Endothelial cell of umbilical vein (primary cell): ENCODE measurements at regions not wholly inside any gene's neighbourhood (a gene's known extent, or its start where the extent isn't known, plus 50 kb on each side); places are given as distances from the start of the nearest gene placed in this dataset.

Source experiments
- BruUV-seq: library from RNA; stranded (reverse); fragments of 400-500 nt; replicated peaks from 2 replicates; lab custom pipeline; 2021; lab: Mats Ljungman, UMichigan
- CTCF ChIA-PET: fragments of 300-600, 350-600 bp; sonication (Branson Sonifier 250); formaldehyde crosslinking; loops from one replicate; lab custom pipeline; 2021; ENCODE audit warnings: antibody characterized with exemption, inconsistent platforms; lab: Charles Lee
- POLR2A ChIA-PET: fragments of 300-600, 350-600 bp; sonication (Branson Sonifier 250); formaldehyde crosslinking; loops from one replicate; lab custom pipeline; 2021; ENCODE audit warnings: antibody characterized with exemption, inconsistent platforms; lab: Charles Lee
- DNase-seq: peaks from one replicate; pipeline ENCODE4 v3.0.0-alpha.2; 2011; ENCODE audit warnings: low read depth, low spot score
- FAIRE-seq: peaks from 2 replicates; lab custom pipeline; 2011; peaks lifted over from hg19 to GRCh38; lab: Jason Lieb, UNC
- H2AFZ ChIP-seq: 2 replicates; pipeline ENCODE4 v1.6.0; 2012; ENCODE audit warnings: low read depth, low read length, control low read depth, inconsistent platforms
- H3K27ac ChIP-seq: 2 replicates; pipeline ENCODE4 v1.5.1; 2011; ENCODE audit warnings: low read depth, mild to moderate bottlenecking, control low read depth, low read length, moderate library complexity; ENCODE audit not compliant: insufficient read depth
- H3K27me3 ChIP-seq, 2 experiments: 2 replicates each; pipeline versions ENCODE4 v1.6.0 to v1.6.1; 2011; ENCODE audit warnings: low read length in 2 of 2, mixed read lengths in 1 of 2; ENCODE audit not compliant: control insufficient read depth in 2 of 2, insufficient read depth in 2 of 2
- H3K36me3 ChIP-seq, 2 experiments: 2 replicates in 1 of 2; 3 replicates in 1 of 2; pipeline ENCODE4 v1.5.1; 2011; ENCODE audit warnings: low read length in 2 of 2, mild to moderate bottlenecking in 1 of 2, moderate library complexity in 1 of 2; ENCODE audit not compliant: control insufficient read depth in 2 of 2, insufficient read depth in 2 of 2; ENCODE audit errors: extremely low read depth in 1 of 2
- H3K4me1 ChIP-seq: 3 replicates; pipeline ENCODE4 v1.5.1; 2011; ENCODE audit warnings: mild to moderate bottlenecking, low read length; ENCODE audit not compliant: control insufficient read depth, insufficient read depth; ENCODE audit errors: extremely low read depth
- H3K4me2 ChIP-seq: 2 replicates; pipeline ENCODE4 v1.6.1; 2011; ENCODE audit warnings: low read length, control low read depth, mixed read lengths; ENCODE audit not compliant: insufficient read depth
- H3K4me3 ChIP-seq, 3 experiments: fragments of 200-600 bp in 1 of 3; sonication (generic), shearing (Covaris generic) in 1 of 3; replicated peaks in 1 of 3; 2 replicates each; pipeline ENCODE4 v1.5.1; 2011 to 2016; ENCODE audit warnings: control low read depth in 3 of 3, low read length in 3 of 3, mild to moderate bottlenecking in 2 of 3, inconsistent platforms in 1 of 3, low read depth in 1 of 3, moderate library complexity in 1 of 3; ENCODE audit not compliant: insufficient read depth in 1 of 3
- H3K79me2 ChIP-seq: 2 replicates; pipeline ENCODE4 v1.6.0; 2012; ENCODE audit warnings: low read length, inconsistent platforms; ENCODE audit not compliant: control insufficient read depth, insufficient read depth
- H3K9ac ChIP-seq: replicated peaks from 2 replicates; pipeline ENCODE3; 2011; ENCODE audit warnings: low read length, control low read depth; ENCODE audit not compliant: insufficient read depth; ENCODE audit errors: extremely low read depth
- H3K9me1 ChIP-seq: replicated peaks from 3 replicates; pipeline ENCODE4 v1.6.0; 2011; ENCODE audit warnings: mild to moderate bottlenecking, low read length; ENCODE audit not compliant: control insufficient read depth, insufficient read depth; ENCODE audit errors: extremely low read depth
- H3K9me3 ChIP-seq: replicated peaks from 2 replicates; pipeline ENCODE4 v1.5.1; 2012; ENCODE audit warnings: low read length, inconsistent platforms; ENCODE audit not compliant: control insufficient read depth, insufficient read depth
- H4K20me1 ChIP-seq: replicated peaks from 2 replicates; pipeline ENCODE3; 2011; ENCODE audit warnings: mild to moderate bottlenecking, low read length; ENCODE audit not compliant: control insufficient read depth, insufficient read depth; ENCODE audit errors: extremely low read depth
- EZH2 ChIP-seq: IDR thresholded peaks from 2 replicates; pipeline ENCODE4 v1.6.1; 2012; ENCODE audit warnings: borderline replicate concordance, low read depth, mild to moderate bottlenecking, moderate library complexity, low read length, inconsistent platforms; ENCODE audit not compliant: severe bottlenecking
- FOS ChIP-seq: IDR thresholded peaks from 2 replicates; pipeline ENCODE4 v1.6.1; 2011; ENCODE audit warnings: mild to moderate bottlenecking, low read length, moderate library complexity, borderline replicate concordance; ENCODE audit not compliant: insufficient read depth
- GATA2 ChIP-seq: IDR thresholded peaks from 2 replicates; pipeline ENCODE4 v1.7.0; 2011; ENCODE audit warnings: low read depth, mild to moderate bottlenecking, moderate library complexity, mixed read lengths, low read length; ENCODE audit not compliant: insufficient read length, insufficient read depth
- JUN ChIP-seq: IDR thresholded peaks from 2 replicates; pipeline ENCODE4 v1.6.1; 2011; ENCODE audit warnings: borderline replicate concordance, low read depth; ENCODE audit not compliant: insufficient read length, insufficient read depth
- MYC ChIP-seq: IDR thresholded peaks from one replicate; pipeline ENCODE4 v1.6.1; 2011; ENCODE audit warnings: mild to moderate bottlenecking, low read depth, low read length
- POLR2A ChIP-seq: IDR thresholded peaks from 2 replicates; pipeline ENCODE4 v1.6.1; 2012; ENCODE audit warnings: low read depth, mild to moderate bottlenecking, control low read depth, low read length
- POLR2AphosphoS5 ChIP-seq: IDR thresholded peaks from 2 replicates; pipeline ENCODE4 v1.6.1; 2012; ENCODE audit warnings: low read depth, mild to moderate bottlenecking, control low read depth, low read length, moderate library complexity; ENCODE audit not compliant: insufficient read depth
- dilution Hi-C: fragments of 300-500 bp; cut with MboI; formaldehyde crosslinking; loops from one replicate; pipeline ENCODE4 v1.15.0; 2019; ENCODE audit warnings: low sequenced_read_pairs; ENCODE audit not compliant: extremely low pct_ligation_motif_present
- intact Hi-C: fragments of 100-400 bp; cut with micrococcal nuclease; formaldehyde crosslinking; loops from one replicate; pipeline ENCODE4 v1.10.0; 2022
- TF ChIP-seq, protein P1 (sequence below): IDR thresholded peaks from 2 replicates; pipeline ENCODE4 v1.6.1; 2011; ENCODE audit not compliant: insufficient read depth, insufficient read length
- TF ChIP-seq, protein P2 (sequence below), 2 donors: IDR thresholded peaks; 1 replicate in 1 of 2; 2 replicates in 1 of 2; pipeline ENCODE4 v1.5.1; 2011; ENCODE audit warnings: low read length in 2 of 2, mild to moderate bottlenecking in 2 of 2, moderate library complexity in 2 of 2, control low read depth in 1 of 2, inconsistent platforms in 1 of 2, low read depth in 1 of 2; ENCODE audit not compliant: insufficient read depth in 1 of 2; ENCODE audit errors: extremely low read depth in 1 of 2

DNA sequence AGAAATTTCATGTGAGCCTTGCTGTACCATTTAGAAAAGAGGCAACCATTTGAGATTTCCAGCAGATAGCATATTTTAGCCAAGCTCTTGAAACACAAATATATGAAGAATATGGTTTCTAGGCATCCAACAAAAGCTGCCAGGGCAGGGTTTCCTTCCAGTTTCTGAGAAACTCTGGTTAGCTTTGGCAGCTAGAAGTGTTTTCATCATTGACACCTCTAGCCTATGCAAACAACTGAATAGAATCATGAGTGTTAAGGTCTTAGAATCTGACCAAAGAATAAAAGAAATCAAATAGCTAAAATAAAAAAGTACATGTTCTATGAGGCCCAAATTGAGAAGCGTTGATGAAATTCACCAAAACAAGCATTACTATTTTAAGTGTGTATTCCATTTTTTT is 188.1 kb downstream of the TMEM167A start:
- no peaks in the 10 kb centered on the region for H3K79me2 ChIP-seq
- ChIA-PET POLR2A (no interaction called here), CTCF (no interaction called here)
- H2AFZ ChIP-seq, result no peak overlapping the region
- FAIRE-seq, result no peak
- intact Hi-C loops (no loop called here), dilution Hi-C loops (no loop called here)
- no peaks in the 10 kb centered on the region for H3K36me3 ChIP-seq
- no peaks in the 10 kb centered on the region for H3K4me1 ChIP-seq
- H3K27ac ChIP-seq, result no peak overlapping the region
- H3K9ac ChIP-seq, result no peak overlapping the region
- H3K9me3 ChIP-seq, result no peaks in the 10 kb centered on the region
- TF ChIP-seq POLR2A, result no peak
- TF ChIP-seq JUN, result no peak
- TF ChIP-seq GATA2, result no peak
- no peak for TF ChIP-seq POLR2AphosphoS5
- TF ChIP-seq EZH2, result no peak
- TF ChIP-seq, protein P1, sequence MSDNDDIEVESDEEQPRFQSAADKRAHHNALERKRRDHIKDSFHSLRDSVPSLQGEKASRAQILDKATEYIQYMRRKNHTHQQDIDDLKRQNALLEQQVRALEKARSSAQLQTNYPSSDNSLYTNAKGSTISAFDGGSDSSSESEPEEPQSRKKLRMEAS, result no peak
- TF ChIP-seq, protein P2, sequence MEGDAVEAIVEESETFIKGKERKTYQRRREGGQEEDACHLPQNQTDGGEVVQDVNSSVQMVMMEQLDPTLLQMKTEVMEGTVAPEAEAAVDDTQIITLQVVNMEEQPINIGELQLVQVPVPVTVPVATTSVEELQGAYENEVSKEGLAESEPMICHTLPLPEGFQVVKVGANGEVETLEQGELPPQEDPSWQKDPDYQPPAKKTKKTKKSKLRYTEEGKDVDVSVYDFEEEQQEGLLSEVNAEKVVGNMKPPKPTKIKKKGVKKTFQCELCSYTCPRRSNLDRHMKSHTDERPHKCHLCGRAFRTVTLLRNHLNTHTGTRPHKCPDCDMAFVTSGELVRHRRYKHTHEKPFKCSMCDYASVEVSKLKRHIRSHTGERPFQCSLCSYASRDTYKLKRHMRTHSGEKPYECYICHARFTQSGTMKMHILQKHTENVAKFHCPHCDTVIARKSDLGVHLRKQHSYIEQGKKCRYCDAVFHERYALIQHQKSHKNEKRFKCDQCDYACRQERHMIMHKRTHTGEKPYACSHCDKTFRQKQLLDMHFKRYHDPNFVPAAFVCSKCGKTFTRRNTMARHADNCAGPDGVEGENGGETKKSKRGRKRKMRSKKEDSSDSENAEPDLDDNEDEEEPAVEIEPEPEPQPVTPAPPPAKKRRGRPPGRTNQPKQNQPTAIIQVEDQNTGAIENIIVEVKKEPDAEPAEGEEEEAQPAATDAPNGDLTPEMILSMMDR (IDR thresholded peaks at IDR 0.05; ENCODE audit: extremely low read depth in 1 of 2, insufficient read depth in 1 of 2, low read depth in 1 of 2, low read length in 2 of 2), result no peak
- TF ChIP-seq FOS, result no peak
- TF ChIP-seq MYC, result no peak
- H3K9me1 ChIP-seq, result no peaks in the 10 kb centered on the region
- no peaks in the 10 kb centered on the region for H4K20me1 ChIP-seq
- peaks cover 2 to 5% of the 10 kb centered on the region in 2 experiments for H3K27me3 ChIP-seq
- no peak overlapping the region for H3K4me2 ChIP-seq
- no TSS peak for BruUV-seq
- no peak for DNase-seq
- H3K4me3 ChIP-seq, result no peak overlapping the region
